ENCODE measurements at regions not wholly inside any gene's neighbourhood (a gene's known extent, or its start where the extent isn't known, plus 50 kb on each side); places are given as distances from the start of the nearest gene placed in this dataset.

DNA sequence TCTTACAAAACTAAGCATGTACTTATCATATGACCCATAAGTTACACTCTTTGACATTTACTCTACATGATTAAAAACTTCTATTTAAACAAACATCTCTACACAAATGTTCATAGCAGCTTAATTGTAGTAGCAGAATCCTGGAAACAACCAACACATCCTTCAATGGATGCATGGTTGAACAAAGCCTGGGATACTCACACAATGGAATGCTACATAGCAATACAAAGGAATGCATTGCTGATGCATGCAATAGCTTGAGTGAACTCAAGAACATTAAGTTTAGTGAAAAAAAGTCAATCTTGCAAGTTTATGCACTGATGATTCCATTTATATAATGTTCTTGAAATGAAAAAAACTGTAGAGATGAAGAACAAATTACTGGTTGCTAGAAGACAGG lies 686.9 kb downstream of the LRRIQ3 start:
- TF ChIP-seq EZH2phosphoT487 (IDR thresholded peaks at IDR 0.05; ENCODE audit: insufficient read depth, low read depth) (no peak), EZH2 (IDR thresholded peaks at IDR 0.05; ENCODE audit: insufficient read depth, poor library complexity, severe bottlenecking) (no peak)
